Neutrophil (primary cell): ENCODE measurements at regions not wholly inside any gene's neighbourhood (a gene's known extent, or its start where the extent isn't known, plus 50 kb on each side); places are given as distances from the start of the nearest gene placed in this dataset.

Experiments used
- H3K27ac ChIP-seq: fragments of 200-600 bp; sonication (generic); 2 replicates; pipeline ENCODE4 v1.5.1; 2016; ENCODE audit warnings: mild to moderate bottlenecking, moderate library complexity
- H3K27me3 ChIP-seq: fragments of 200-600 bp; sonication (generic); 2 replicates; pipeline ENCODE4 v1.6.0; 2016; ENCODE audit warnings: mild to moderate bottlenecking
- H3K36me3 ChIP-seq: fragments of 200-600 bp; sonication (generic); 2 replicates; pipeline ENCODE4 v1.5.1; 2017
- H3K4me1 ChIP-seq, 2 experiments: fragments of 200-600 bp in 1 of 2; sonication (generic) in 1 of 2; 1 replicate in 1 of 2; 2 replicates in 1 of 2; pipeline versions ENCODE4 v1.5.1 to v1.6.1; 2013 to 2016; ENCODE audit warnings: low read depth in 1 of 2, low read length in 1 of 2, mild to moderate bottlenecking in 1 of 2, moderate library complexity in 1 of 2; ENCODE audit not compliant: control insufficient read depth in 1 of 2, insufficient read depth in 1 of 2
- H3K4me3 ChIP-seq, 2 experiments: fragments of 200-600 bp in 1 of 2; sonication (generic) in 1 of 2; 1 replicate in 1 of 2; 2 replicates in 1 of 2; pipeline ENCODE4 v1.5.1; 2013 to 2016; ENCODE audit warnings: low read depth in 1 of 2, low read length in 1 of 2, mild to moderate bottlenecking in 1 of 2, moderate library complexity in 1 of 2
- H3K9me3 ChIP-seq: fragments of 200-600 bp; sonication (generic); 2 replicates; pipeline ENCODE4 v1.5.1; 2016
- TF ChIP-seq, protein P1 (sequence below): fragments of 200-600 bp; sonication (generic); IDR thresholded peaks from 2 replicates; pipeline ENCODE4 v1.5.1; 2016; ENCODE audit warnings: antibody characterized with exemption

GRCh38 chr2:122999821-123000220 lies 1025.3 kb upstream of the CNTNAP5 start:
- Histone ChIP-seq H3K9me3 (peaks cover under 1% of the 10 kb centered on the region), H3K36me3 (no peaks in the 10 kb centered on the region), H3K4me1 (no peaks in the 10 kb centered on the region), H3K4me3 (no peak overlapping the region), H3K27ac (no peak overlapping the region), H3K27me3 (no peaks in the 10 kb centered on the region)
- TF ChIP-seq, protein P1, sequence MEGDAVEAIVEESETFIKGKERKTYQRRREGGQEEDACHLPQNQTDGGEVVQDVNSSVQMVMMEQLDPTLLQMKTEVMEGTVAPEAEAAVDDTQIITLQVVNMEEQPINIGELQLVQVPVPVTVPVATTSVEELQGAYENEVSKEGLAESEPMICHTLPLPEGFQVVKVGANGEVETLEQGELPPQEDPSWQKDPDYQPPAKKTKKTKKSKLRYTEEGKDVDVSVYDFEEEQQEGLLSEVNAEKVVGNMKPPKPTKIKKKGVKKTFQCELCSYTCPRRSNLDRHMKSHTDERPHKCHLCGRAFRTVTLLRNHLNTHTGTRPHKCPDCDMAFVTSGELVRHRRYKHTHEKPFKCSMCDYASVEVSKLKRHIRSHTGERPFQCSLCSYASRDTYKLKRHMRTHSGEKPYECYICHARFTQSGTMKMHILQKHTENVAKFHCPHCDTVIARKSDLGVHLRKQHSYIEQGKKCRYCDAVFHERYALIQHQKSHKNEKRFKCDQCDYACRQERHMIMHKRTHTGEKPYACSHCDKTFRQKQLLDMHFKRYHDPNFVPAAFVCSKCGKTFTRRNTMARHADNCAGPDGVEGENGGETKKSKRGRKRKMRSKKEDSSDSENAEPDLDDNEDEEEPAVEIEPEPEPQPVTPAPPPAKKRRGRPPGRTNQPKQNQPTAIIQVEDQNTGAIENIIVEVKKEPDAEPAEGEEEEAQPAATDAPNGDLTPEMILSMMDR: no peak

DNA sequence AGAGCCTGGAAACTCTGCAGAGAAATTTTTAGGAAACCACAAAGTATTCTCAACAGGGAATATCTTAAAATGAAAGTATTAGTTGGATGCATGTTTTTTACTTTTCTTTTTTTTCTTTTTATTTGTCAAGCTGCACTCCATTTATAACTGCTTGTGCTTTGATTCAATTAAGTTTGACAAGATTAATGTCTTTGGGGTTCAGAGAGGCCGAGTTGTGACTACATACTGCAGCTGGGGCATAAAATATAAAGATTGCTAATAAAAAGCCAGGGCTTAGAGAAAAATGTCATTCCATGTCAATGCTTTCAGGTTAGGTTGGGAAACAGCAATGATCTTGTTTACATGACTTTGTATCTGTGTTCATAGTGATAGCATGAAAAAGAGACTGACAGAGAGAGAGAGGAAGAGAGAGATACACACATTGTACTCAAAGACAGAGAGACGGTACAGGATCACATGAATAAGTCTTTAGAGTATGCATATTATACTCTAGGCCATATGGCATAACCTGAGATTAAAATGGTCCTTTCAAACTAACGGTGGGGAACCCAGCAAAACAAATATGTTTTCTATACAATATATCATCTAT lies 1022.3 kb upstream of the CNTNAP5 start:
- TF ChIP-seq, protein P1: no peak

DNA sequence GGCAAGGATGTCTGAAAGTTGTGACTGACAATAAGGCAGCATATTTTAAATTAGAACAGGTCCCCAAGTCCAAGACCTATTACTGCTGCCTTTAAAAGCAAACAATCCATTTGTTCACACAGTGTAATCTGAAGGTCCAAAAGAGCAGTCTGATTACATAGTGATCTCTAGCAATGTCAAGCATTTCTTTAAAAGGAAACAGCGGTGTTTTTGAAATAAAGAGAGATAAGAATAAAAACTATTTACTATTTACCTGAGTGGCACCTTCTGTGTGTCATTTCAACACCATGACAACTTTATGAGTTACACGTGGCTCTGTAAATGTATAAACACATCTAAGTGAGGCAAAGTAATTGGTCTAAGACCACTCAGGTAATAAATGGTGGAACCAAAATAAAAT lies 1009.9 kb upstream of the CNTNAP5 start:
- H3K27ac ChIP-seq: no peak overlapping the region
- TF ChIP-seq, protein P1: no peak
- no peaks in the 10 kb centered on the region for H3K9me3 ChIP-seq
- no peaks in the 10 kb centered on the region for H3K27me3 ChIP-seq
- no peak overlapping the region for H3K4me3 ChIP-seq
- no peaks in the 10 kb centered on the region for H3K4me1 ChIP-seq
- no peaks in the 10 kb centered on the region for H3K36me3 ChIP-seq

More for the DNA sequence above, 1022.3 kb upstream of the CNTNAP5 start:
- Histone ChIP-seq H3K4me3 (no peak overlapping the region), H3K27me3 (no peaks in the 10 kb centered on the region), H3K4me1 (no peaks in the 10 kb centered on the region), H3K9me3 (peaks cover 5% of the 10 kb centered on the region), H3K36me3 (no peaks in the 10 kb centered on the region), H3K27ac (no peak overlapping the region)

DNA sequence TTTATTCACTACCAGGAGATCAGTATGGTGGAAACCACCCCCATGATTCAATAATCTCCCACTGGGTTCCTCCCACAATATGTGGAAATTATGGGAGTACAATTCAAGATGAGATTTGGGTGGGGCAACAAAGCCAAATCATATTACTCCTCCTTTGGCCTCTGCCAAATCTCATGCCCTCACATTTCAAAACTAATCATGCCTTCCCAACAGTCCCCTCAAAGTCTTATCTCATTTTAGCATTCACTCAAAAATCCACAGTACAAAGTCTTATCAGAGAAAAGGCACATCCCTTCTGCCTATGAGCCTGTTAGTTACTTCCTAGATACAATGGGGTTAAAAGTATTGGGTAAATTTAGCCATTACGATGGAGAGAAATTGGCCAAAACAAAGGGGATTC lies 989.5 kb upstream of the CNTNAP5 start:
- Histone ChIP-seq H3K36me3 (no peaks in the 10 kb centered on the region), H3K4me3 (no peak overlapping the region), H3K27ac (no peak overlapping the region), H3K9me3 (no peaks in the 10 kb centered on the region), H3K4me1 (no peaks in the 10 kb centered on the region), H3K27me3 (no peaks in the 10 kb centered on the region)
- TF ChIP-seq, protein P1: no peak

GRCh38 chr2:123036300-123036699 lies 988.8 kb upstream of the CNTNAP5 start:
- Histone ChIP-seq H3K4me3 (no peak overlapping the region), H3K27ac (no peak overlapping the region), H3K36me3 (no peaks in the 10 kb centered on the region), H3K9me3 (no peaks in the 10 kb centered on the region), H3K27me3 (no peaks in the 10 kb centered on the region), H3K4me1 (no peaks in the 10 kb centered on the region)
- TF ChIP-seq, protein P1: no peak
